ENCODE measurements at regions not wholly inside any gene's neighbourhood (a gene's known extent, or its start where the extent isn't known, plus 50 kb on each side); places are given as distances from the start of the nearest gene placed in this dataset.

DNA sequence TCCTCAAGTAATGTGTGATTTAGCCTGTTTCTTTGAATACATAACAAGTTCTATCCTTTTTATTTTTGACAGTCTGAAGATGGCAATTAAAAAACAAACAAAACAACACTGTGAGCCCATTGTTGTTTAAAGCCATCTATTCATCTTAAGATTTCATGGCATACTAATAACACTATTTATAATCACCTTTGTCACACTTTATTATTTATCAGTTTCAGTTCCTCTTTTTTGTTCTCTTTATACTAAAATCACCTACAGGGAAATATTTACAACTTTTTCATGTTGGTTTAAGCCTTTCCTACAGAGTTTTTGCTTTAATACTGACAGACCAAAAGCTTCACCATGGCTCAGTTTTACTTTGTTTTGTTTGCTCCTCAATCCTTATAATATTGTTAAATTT lies 247.4 kb upstream of the CTSO start:
- H3K4me3 Mint-ChIP-seq, result no peak overlapping the region
- Histone ChIP-seq H3K4me1 (ENCODE audit: insufficient read depth) (no peaks in the 10 kb centered on the region), H3K36me3 (ENCODE audit: insufficient read depth) (no peaks in the 10 kb centered on the region), H3K4me2 (no peak overlapping the region), H3F3A (replicated peaks; ENCODE audit: low read depth) (no peaks in the 10 kb centered on the region), H3K27ac (ENCODE audit: low read depth) (no peak overlapping the region), H3K9me2 (ENCODE audit: insufficient read depth) (peaks cover 8% of the 10 kb centered on the region; the same call in 1 of the 2 replicates), H2AFZ (no peak overlapping the region), H3K4me3 (no peak overlapping the region), H3K27me3 (ENCODE audit: insufficient read depth) (no peaks in the 10 kb centered on the region), H4K20me1 (replicated peaks; ENCODE audit: insufficient read depth) (no peaks in the 10 kb centered on the region), H3K79me2 (replicated peaks; ENCODE audit: insufficient read depth) (no peaks in the 10 kb centered on the region)
- H3K4me1 Mint-ChIP-seq, result no peaks in the 10 kb centered on the region
- DNase-seq (ENCODE audit: low spot score) (no peak), ATAC-seq (no peak)
- no peaks in the 10 kb centered on the region; the same call in 2 of the 3 replicates for H3K9me3 Mint-ChIP-seq
- peaks cover 5% of the 10 kb centered on the region for H3K27me3 Mint-ChIP-seq (ENCODE audit: insufficient read depth, low read depth, poor library complexity)
- TF ChIP-seq EZH2 (IDR thresholded peaks at IDR 0.05; ENCODE audit: low read depth, unreplicated experiment), result no peak
- TF ChIP-seq, protein P1, sequence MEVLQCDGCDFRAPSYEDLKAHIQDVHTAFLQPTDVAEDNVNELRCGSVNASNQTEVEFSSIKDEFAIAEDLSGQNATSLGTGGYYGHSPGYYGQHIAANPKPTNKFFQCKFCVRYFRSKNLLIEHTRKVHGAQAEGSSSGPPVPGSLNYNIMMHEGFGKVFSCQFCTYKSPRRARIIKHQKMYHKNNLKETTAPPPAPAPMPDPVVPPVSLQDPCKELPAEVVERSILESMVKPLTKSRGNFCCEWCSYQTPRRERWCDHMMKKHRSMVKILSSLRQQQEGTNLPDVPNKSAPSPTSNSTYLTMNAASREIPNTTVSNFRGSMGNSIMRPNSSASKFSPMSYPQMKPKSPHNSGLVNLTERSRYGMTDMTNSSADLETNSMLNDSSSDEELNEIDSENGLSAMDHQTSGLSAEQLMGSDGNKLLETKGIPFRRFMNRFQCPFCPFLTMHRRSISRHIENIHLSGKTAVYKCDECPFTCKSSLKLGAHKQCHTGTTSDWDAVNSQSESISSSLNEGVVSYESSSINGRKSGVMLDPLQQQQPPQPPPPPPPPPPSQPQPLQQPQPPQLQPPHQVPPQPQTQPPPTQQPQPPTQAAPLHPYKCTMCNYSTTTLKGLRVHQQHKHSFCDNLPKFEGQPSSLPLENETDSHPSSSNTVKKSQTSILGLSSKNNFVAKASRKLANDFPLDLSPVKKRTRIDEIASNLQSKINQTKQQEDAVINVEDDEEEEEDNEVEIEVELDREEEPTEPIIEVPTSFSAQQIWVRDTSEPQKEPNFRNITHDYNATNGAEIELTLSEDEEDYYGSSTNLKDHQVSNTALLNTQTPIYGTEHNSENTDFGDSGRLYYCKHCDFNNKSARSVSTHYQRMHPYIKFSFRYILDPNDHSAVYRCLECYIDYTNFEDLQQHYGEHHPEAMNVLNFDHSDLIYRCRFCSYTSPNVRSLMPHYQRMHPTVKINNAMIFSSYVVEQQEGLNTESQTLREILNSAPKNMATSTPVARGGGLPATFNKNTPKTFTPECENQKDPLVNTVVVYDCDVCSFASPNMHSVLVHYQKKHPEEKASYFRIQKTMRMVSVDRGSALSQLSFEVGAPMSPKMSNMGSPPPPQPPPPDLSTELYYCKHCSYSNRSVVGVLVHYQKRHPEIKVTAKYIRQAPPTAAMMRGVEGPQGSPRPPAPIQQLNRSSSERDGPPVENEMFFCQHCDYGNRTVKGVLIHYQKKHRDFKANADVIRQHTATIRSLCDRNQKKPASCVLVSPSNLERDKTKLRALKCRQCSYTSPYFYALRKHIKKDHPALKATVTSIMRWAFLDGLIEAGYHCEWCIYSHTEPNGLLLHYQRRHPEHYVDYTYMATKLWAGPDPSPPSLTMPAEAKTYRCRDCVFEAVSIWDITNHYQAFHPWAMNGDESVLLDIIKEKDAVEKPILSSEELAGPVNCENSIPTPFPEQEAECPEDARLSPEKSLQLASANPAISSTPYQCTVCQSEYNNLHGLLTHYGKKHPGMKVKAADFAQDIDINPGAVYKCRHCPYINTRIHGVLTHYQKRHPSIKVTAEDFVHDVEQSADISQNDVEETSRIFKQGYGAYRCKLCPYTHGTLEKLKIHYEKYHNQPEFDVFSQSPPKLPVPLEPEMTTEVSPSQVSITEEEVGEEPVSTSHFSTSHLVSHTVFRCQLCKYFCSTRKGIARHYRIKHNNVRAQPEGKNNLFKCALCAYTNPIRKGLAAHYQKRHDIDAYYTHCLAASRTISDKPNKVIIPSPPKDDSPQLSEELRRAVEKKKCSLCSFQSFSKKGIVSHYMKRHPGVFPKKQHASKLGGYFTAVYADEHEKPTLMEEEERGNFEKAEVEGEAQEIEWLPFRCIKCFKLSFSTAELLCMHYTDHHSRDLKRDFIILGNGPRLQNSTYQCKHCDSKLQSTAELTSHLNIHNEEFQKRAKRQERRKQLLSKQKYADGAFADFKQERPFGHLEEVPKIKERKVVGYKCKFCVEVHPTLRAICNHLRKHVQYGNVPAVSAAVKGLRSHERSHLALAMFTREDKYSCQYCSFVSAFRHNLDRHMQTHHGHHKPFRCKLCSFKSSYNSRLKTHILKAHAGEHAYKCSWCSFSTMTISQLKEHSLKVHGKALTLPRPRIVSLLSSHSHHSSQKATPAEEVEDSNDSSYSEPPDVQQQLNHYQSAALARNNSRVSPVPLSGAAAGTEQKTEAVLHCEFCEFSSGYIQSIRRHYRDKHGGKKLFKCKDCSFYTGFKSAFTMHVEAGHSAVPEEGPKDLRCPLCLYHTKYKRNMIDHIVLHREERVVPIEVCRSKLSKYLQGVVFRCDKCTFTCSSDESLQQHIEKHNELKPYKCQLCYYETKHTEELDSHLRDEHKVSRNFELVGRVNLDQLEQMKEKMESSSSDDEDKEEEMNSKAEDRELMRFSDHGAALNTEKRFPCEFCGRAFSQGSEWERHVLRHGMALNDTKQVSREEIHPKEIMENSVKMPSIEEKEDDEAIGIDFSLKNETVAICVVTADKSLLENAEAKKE (CRISPR knock-in tag; IDR thresholded peaks at IDR 0.05), result no peak
- no peak for TF ChIP-seq EZH2phosphoT487 (IDR thresholded peaks at IDR 0.05; ENCODE audit: unreplicated experiment)
- TF ChIP-seq NANOG (IDR thresholded peaks at IDR 0.05; ENCODE audit: borderline replicate concordance), result no peak
- no peak for TF ChIP-seq STAT1 (IDR thresholded peaks at IDR 0.05; ENCODE audit: unreplicated experiment)
- TF ChIP-seq, protein P2, sequence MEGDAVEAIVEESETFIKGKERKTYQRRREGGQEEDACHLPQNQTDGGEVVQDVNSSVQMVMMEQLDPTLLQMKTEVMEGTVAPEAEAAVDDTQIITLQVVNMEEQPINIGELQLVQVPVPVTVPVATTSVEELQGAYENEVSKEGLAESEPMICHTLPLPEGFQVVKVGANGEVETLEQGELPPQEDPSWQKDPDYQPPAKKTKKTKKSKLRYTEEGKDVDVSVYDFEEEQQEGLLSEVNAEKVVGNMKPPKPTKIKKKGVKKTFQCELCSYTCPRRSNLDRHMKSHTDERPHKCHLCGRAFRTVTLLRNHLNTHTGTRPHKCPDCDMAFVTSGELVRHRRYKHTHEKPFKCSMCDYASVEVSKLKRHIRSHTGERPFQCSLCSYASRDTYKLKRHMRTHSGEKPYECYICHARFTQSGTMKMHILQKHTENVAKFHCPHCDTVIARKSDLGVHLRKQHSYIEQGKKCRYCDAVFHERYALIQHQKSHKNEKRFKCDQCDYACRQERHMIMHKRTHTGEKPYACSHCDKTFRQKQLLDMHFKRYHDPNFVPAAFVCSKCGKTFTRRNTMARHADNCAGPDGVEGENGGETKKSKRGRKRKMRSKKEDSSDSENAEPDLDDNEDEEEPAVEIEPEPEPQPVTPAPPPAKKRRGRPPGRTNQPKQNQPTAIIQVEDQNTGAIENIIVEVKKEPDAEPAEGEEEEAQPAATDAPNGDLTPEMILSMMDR (conservative IDR thresholded peaks at IDR 0.05; ENCODE audit: low read depth in 2 of 2), result no peak
- TF ChIP-seq, protein P3, sequence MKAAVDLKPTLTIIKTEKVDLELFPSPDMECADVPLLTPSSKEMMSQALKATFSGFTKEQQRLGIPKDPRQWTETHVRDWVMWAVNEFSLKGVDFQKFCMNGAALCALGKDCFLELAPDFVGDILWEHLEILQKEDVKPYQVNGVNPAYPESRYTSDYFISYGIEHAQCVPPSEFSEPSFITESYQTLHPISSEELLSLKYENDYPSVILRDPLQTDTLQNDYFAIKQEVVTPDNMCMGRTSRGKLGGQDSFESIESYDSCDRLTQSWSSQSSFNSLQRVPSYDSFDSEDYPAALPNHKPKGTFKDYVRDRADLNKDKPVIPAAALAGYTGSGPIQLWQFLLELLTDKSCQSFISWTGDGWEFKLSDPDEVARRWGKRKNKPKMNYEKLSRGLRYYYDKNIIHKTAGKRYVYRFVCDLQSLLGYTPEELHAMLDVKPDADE (IDR thresholded peaks at IDR 0.05), result no peak
- TF ChIP-seq POLR2AphosphoS5 (IDR thresholded peaks at IDR 0.05; ENCODE audit: low read depth), result no peak
- no peak for TF ChIP-seq JUNB (IDR thresholded peaks at IDR 0.05; ENCODE audit: unreplicated experiment)
- TF ChIP-seq, protein P4, sequence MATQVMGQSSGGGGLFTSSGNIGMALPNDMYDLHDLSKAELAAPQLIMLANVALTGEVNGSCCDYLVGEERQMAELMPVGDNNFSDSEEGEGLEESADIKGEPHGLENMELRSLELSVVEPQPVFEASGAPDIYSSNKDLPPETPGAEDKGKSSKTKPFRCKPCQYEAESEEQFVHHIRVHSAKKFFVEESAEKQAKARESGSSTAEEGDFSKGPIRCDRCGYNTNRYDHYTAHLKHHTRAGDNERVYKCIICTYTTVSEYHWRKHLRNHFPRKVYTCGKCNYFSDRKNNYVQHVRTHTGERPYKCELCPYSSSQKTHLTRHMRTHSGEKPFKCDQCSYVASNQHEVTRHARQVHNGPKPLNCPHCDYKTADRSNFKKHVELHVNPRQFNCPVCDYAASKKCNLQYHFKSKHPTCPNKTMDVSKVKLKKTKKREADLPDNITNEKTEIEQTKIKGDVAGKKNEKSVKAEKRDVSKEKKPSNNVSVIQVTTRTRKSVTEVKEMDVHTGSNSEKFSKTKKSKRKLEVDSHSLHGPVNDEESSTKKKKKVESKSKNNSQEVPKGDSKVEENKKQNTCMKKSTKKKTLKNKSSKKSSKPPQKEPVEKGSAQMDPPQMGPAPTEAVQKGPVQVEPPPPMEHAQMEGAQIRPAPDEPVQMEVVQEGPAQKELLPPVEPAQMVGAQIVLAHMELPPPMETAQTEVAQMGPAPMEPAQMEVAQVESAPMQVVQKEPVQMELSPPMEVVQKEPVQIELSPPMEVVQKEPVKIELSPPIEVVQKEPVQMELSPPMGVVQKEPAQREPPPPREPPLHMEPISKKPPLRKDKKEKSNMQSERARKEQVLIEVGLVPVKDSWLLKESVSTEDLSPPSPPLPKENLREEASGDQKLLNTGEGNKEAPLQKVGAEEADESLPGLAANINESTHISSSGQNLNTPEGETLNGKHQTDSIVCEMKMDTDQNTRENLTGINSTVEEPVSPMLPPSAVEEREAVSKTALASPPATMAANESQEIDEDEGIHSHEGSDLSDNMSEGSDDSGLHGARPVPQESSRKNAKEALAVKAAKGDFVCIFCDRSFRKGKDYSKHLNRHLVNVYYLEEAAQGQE (IDR thresholded peaks at IDR 0.05; ENCODE audit: unreplicated experiment), result no peak
- TF ChIP-seq ZNF331 (CRISPR knock-in tag; IDR thresholded peaks at IDR 0.05; ENCODE audit: low read depth), result no peak
- TF ChIP-seq CREB1 (CRISPR knock-in tag; IDR thresholded peaks at IDR 0.05; ENCODE audit: low read depth), result no peak
- TF ChIP-seq ZNF114 (CRISPR knock-in tag; IDR thresholded peaks at IDR 0.05), result no peak
- no peaks in the 10 kb centered on the region for H3K36me3 Mint-ChIP-seq (ENCODE audit: low read depth)
- no peak overlapping the region for H3K27ac Mint-ChIP-seq

All from GM23338 (cell line).